ENCODE measurements at regions not wholly inside any gene's neighbourhood (a gene's known extent, or its start where the extent isn't known, plus 50 kb on each side); places are given as distances from the start of the nearest gene placed in this dataset.

GRCh38 chr2:147442816-147443215 lies 402.0 kb upstream of the ACVR2A start:
- DNase-seq = no peak
- WGBS, 2 donors = 71 to 72% methylated on average over 3 of the region's 3 CpGs
- intact Hi-C loops (cut with DNase I; ENCODE audit: low total_unique reads) = no loop called here
- Histone ChIP-seq H3K4me1 (no peaks in the 10 kb centered on the region), H3K27ac (no peak overlapping the region), H3K27me3 (no peaks in the 10 kb centered on the region), H3K36me3 (ENCODE audit: low read depth, missing control alignments) (no peaks in the 10 kb centered on the region), H3K4me3 (no peak overlapping the region), H3K9me3 (no peaks in the 10 kb centered on the region)
- no peak for TF ChIP-seq POLR2A (IDR thresholded peaks at IDR 0.05)
- TF ChIP-seq CTCF (IDR thresholded peaks at IDR 0.05) = no peak

- no peak for TF ChIP-seq POLR2A (IDR thresholded peaks at IDR 0.05)
- no peak for TF ChIP-seq CTCF (IDR thresholded peaks at IDR 0.05)
- H3K27ac ChIP-seq = no peak overlapping the region
- no peak for DNase-seq
- intact Hi-C loops (cut with DNase I; ENCODE audit: low total_unique reads) = no loop called here
- H3K9me3 ChIP-seq = no peaks in the 10 kb centered on the region
- no peaks in the 10 kb centered on the region for H3K36me3 ChIP-seq (ENCODE audit: low read depth, missing control alignments)
- H3K27me3 ChIP-seq = no peaks in the 10 kb centered on the region
- H3K4me3 ChIP-seq = no peak overlapping the region
- no peaks in the 10 kb centered on the region for H3K4me1 ChIP-seq
- WGBS, 2 donors = 91 to 92% methylated on average over 3 of the region's 3 CpGs
Observed at GRCh38 chr2:147441182-147441581, 403.6 kb upstream of the ACVR2A start.

DNA sequence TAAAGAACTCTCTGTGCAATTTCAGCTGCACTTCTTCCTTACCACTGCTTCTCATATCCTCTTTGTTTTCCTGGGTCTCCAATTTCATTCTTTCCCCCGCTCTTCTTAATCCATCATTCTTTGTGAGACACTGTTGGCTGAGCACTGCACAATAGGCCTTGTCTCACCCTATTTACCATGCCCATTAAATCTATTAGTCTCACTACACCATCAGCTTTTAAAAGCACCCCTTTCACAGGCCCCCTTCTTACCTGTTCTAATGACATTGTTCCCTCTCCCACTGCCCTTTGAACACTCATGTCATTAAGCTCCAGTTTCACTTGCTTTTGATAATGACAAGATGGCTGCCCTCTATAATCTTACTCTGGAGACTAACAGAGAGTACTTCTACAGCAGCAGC lies 404.1 kb upstream of the ACVR2A start:
- DNase-seq = no peak
- Histone ChIP-seq H3K9me3 (no peaks in the 10 kb centered on the region), H3K4me3 (no peak overlapping the region), H3K27me3 (no peaks in the 10 kb centered on the region), H3K27ac (no peak overlapping the region), H3K36me3 (ENCODE audit: low read depth, missing control alignments) (no peaks in the 10 kb centered on the region), H3K4me1 (no peaks in the 10 kb centered on the region)
- TF ChIP-seq CTCF (IDR thresholded peaks at IDR 0.05) (no peak), POLR2A (IDR thresholded peaks at IDR 0.05) (no peak)
- 94 to 100% methylated on average over 1 of the region's 1 CpG for WGBS, 2 donors
- intact Hi-C loops (cut with DNase I; ENCODE audit: low total_unique reads) = no loop called here

- H3K4me3 ChIP-seq = no peak overlapping the region
- H3K27ac ChIP-seq = no peak overlapping the region
- H3K36me3 ChIP-seq (ENCODE audit: low read depth, missing control alignments) = no peaks in the 10 kb centered on the region
- no peak for TF ChIP-seq CTCF (IDR thresholded peaks at IDR 0.05)
- no peak for TF ChIP-seq POLR2A (IDR thresholded peaks at IDR 0.05)
- H3K9me3 ChIP-seq = no peaks in the 10 kb centered on the region
- intact Hi-C loops (cut with DNase I; ENCODE audit: low total_unique reads) = no loop called here
- no peaks in the 10 kb centered on the region for H3K27me3 ChIP-seq
- no peaks in the 10 kb centered on the region for H3K4me1 ChIP-seq
- no peak for DNase-seq
Observed at GRCh38 chr2:147439986-147440385, 404.8 kb upstream of the ACVR2A start.

- Histone ChIP-seq H3K9me3 (no peaks in the 10 kb centered on the region), H3K27me3 (no peaks in the 10 kb centered on the region), H3K36me3 (ENCODE audit: low read depth, missing control alignments) (no peaks in the 10 kb centered on the region), H3K4me3 (no peak overlapping the region), H3K27ac (no peak overlapping the region), H3K4me1 (no peaks in the 10 kb centered on the region)
- 84 to 88% methylated on average over 8 of the region's 8 CpGs for WGBS, 2 donors
- TF ChIP-seq POLR2A (IDR thresholded peaks at IDR 0.05) (no peak), CTCF (IDR thresholded peaks at IDR 0.05) (no peak)
- intact Hi-C loops (cut with DNase I; ENCODE audit: low total_unique reads) = no loop called here
- DNase-seq = no peak
Observed at GRCh38 chr2:147438882-147439281, 405.9 kb upstream of the ACVR2A start.

All from testis (tissue), 2 donors.